HG03558 (cell line): ENCODE measurements at regions not wholly inside any gene's neighbourhood (a gene's known extent, or its start where the extent isn't known, plus 50 kb on each side); places are given as distances from the start of the nearest gene placed in this dataset.

ENCODE experiments used
- ATAC-seq: cut with Tn5 transposase; IDR thresholded peaks from one replicate; pipeline ENCODE4 v1.9.1; 2021; ENCODE audit warnings: moderate number of reproducible peaks; ENCODE audit not compliant: unreplicated experiment; ENCODE audit errors: extremely low read depth

DNA sequence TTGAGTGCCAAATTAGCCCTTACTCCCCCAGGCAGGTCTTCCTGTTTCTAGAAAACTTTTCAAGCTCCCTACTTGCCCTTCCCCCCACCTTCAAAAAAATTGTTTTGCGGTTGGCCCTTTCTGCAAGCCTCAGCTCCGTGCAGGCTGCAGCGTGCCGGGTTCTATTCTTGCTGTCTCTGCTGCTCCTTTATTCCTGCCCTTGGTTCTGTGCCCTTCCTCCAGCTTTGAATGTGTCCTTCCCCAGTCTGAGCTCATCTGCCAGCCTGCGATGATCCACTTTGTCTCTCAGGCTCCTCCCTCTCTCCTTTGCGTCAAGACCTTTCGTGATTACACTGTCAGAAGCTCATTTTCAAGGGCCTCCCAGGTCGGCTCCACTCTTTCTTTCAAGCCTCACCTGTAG is 98.6 kb downstream of the IRF2BPL start:
- no peak for ATAC-seq

DNA sequence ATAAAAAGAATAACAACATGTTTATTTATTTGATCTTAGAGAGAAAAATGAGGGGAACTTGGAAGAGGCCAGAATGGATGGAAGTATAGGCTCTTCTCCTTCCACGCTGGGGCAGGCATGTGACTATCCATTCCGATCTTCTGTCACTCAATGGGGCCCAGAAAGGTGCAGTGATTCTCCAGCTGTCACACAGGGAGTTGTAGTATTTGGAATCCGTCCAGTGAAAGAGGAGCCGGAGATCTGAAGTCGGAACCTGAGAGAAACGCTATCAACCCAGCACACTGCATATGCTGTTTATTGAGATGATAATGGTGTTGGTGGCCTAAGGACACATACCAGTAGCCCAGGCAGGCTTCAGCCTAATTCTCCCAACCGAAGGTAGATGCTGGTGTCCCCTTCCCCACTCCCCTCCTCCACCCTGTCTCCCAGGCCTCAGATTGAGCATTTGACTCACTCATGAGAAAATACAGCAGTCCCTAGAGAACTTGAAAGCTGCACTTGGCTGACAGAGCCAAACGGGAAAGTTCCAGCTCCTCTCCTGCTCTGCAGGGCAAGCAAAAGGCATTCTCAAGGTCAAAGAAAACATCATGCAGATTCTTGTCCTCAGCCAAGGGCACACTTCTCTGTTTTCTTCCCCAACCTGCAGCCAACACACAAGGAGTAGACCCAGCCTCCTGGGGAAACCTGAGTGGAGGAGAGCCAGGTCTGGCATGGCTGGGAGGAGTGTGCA is 100.4 kb downstream of the IRF2BPL start:
- ATAC-seq: no peak

DNA sequence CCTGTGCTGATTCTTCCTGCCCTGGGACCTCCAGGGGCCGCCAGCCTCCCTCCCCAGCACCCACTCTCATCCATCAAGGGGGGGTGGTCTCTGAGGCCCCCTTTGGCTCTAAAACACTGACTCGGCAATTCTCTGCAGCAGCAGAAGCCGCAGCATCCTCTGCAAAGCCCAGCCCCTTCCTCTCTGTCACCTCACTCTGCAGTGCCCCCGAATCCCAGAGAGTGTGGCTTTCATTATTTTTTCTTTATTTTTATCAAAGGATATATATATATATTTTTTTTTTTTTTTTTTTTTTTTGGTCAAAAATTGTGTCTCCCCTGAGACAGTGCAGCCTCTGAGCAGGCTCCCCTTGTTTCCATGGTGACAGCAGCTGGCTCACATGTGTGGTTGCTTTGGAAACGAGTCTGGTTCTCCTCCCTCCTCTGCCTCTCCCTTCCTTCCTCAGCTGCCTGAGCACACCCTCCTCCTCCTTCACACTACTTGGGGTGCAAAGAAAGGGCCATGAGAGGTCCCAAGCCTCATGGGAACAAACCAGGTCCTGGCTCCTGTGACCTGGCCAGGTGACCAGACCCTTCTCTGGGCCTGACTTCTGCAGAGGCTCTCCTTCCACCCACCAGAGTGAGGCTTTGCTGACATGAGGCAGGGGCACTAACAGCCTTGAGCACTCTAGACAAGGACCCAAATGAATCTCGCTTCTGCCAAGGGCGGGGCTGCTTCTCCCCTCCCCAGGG is 100.5 kb downstream of the LRRC74A start:
- no peak for ATAC-seq

DNA sequence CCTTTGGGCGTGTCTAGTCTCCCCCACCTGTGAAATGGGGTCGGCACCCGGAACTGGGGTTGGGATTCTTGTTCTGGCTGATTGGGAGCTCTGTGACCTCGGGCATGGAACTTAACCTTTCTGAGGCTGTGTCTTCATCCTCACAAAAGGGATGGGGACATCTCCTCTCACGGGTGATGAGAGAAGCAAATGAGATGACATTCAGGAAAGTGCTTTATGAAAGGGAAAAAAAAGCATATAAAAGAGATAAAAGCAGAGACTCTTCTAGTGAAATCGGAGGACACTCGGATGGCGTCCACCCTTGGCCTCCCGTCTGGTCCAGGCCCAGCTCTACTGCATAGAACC is 98.9 kb downstream of the LRRC74A start:
- no peak for ATAC-seq

DNA sequence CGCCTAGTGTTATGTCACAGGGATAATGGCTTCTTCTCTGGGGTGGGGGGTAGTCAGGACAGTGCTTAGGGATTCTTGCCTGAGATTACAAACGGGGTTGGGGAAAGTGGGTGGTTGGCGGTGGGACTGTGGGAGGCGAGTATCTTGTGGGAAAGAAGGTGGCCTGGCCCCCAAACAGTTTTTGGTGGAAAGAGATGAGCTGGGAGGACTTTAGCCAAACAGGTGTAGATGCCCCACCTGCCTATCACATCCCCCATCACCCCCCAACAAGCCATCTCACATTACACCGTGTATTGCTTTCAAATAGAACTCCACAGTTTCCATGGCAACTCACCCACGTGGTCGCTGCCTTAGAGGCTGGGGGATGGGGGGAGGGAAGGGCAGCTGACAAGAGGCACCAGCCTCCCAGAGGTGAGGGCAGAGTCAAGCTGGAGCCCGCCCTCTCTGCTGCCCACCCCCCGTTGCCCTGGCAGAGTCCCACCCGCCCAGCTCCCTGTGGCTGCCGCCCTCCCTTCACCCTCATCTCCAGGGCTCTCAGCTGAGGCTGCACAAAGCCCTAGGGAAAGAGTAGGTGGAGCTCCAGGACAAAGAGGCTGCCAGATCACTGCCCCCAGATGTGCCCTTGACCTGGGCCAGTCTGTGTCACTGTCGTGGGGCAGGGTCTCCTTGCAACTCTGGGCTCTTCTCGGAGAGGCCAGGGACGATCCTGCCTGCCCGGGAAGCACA is 98.3 kb downstream of the LRRC74A start:
- ATAC-seq: no peak

DNA sequence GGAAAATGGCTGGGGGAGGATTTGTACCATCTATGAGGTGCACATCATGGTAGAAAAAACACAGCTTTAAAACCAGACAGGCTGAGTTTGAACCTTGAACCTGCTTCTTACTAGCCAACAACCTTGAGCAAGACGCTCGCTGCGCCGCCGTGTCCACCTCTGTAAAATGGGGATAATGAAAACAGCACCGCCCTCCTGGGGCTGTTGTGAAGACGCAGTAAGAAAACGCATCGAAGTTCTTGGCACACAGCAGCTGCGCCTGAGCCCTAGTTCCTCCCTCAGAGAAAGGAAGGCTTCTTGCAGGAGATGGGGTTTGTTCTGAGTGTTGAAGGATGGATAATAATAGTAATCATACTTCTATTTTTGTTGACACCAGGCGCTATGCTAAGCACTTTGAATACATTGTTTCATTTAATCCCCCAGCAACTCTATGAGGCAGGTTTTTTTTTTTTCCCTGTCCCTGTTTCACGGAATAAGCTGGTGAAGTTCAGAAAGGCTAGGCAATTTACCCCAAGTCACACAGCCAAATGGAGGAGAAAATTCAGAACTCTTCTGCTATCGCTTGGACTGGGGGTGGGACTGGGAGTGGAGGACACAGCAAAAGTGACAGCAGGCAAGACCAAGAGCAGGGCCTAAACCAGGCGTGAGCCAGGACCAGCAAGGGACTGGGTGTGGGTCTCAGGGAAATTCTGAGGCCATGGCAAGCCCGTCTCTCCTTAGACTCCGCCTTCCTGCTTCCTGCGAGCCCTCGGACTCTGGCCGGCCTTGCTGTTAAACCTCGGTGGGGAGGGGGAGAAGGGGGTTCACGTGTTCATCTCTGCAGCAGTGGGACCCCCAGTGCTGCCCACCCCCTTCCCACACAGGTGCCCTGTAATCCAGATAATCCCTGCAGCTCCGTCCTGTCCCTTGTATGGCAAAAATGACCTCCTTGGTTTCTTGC is 97.5 kb downstream of the LRRC74A start:
- ATAC-seq: no peak

DNA sequence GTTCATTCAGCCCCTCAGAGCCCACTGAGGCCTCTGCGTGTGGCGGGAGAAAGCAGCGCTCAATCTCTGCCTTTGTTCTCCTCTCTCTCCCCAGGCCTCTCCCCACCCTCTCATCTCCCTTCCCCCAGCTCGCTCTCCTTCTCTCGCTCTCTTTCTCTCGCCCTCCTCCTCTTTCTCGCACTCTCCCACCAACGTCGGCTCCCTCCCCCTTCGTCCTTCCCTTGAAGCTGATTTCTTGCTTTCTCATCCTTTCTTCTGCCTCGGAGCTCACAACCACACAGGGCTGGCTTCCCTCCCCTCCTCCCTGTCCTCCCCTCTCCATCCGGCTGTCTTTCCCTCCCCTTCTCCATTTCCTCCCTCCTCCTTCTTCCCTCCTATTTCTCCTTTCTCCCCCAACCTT is 96.4 kb downstream of the LRRC74A start:
- ATAC-seq: no peak

DNA sequence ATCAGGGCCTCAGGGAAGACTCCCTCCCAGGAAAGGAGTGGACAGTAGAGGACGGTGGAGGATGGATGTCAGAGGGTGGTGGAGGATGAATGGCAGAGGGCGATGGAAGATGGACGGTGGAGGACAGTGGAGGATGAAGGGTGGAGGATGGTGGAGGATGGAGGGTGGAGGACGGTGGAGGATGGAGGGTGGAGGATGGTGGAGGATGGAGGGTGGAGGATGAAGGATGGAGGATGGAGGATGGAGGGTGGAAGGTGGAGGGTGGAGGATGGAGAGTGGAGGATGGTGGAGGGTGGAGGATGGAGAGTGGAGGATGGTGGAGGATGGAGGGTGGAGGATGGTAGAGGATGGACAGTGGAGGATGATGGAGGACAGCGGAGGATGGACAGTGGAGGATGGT is 95.9 kb downstream of the LRRC74A start:
- no peak for ATAC-seq

DNA sequence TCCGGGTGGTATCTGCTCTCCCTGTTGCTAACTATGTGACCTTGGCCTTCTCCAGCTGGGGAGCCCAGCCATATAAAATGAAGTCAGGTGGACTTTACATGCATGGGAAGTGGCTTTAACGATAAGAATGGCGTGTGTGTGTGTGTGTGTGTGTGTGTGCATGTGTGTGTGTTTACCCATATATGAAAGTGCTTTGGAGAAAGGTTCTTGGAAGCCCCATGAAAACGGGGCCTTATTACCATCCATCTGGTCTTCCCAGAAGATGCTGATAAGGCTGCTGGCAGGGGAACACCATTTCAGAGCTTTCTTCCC is 94.8 kb downstream of the LRRC74A start:
- ATAC-seq: no peak

DNA sequence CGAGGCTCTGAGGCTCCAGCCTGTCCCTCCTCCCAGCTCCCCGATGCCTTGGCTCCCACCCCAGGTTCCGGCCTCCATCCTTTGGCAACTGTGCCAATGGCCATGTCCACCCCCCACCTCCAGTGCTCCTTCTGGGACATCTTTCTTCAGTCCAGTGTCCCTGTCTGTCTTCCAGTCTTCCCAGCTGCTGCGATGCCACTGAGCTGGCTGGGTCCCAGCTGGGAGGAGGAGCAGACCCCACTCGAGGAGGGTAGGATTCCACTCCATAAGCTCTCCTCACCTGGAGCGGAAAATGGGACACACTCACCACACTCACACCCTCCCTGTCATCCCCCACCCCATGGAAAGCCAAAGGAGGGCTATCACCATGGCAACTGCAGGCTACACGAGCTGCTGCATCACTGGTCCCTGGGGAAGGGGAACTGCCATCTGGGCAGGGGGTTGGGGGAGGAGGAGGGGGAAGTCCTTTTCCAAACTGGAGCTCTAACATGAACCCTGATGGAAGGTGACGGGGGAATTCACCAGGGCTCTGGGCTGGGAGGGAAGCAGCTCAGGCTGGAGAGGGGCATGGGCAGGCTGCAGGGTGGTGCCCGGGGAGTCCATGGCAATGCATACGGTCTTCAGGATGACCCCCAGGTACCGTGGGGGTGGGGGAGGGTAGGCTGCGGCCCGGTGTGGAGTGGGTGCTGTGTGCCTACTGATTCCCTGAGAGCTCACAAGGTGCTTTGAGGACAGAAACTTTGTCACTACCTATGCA is 94.3 kb downstream of the LRRC74A start:
- ATAC-seq: no peak

DNA sequence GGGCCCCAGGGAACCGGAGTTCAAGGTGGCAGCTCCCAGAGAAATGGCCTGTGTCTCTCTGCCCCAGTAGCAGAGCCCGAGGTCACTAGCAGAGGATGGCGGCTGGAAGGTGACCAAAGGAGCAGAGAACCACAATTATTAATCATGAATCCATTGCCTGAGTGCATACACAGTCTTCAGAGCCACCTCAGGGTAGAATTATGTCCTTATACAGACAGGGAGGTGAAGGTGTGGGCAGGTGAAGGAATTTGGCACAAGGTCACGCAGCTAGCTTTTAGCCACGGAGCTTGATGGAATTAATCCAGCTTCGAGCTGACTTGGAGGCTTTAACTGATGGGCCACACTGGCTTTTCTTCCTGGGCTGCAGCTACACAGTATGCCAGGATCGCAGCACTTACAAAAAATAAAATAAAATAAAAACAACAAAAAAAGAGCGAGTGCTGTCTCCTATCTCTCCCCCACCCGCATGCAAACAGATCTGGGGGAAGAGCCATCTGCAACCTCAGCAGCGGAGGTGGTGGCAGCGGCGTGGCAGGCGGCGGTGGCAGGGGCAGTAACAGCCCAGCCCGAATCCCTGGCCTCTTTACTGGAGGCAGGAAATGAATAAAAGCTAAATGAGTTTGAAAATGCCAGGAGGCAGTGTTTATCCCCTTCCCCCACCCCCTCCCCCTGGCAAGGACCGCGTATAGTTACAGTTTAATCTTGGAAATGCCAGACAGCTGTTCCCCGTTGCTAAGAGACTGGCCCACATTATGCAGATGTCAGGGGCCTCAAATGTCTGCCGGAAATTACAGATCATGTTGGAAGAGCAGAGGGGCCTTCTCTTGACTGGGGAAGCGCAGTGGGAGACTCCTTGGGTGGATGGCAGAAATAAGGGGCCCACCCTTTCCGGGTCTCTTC is 93.5 kb downstream of the LRRC74A start:
- ATAC-seq: no peak
